Right lobe of liver (tissue), 4 donors: ENCODE measurements at regions not wholly inside any gene's neighbourhood (a gene's known extent, or its start where the extent isn't known, plus 50 kb on each side); places are given as distances from the start of the nearest gene placed in this dataset.

Experiments used
- CTCF ChIP-seq, 4 donors: fragments of 200-600 bp in 3 of 4; fragments of 450-650 bp in 1 of 4; IDR thresholded peaks; one replicate each; pipeline versions ENCODE4 v1.5.1 to v1.8.0; 2016 to 2022; ENCODE audit warnings: antibody characterized with exemption in 4 of 4, mild to moderate bottlenecking in 2 of 4
- POLR2A ChIP-seq: fragments of 450-650 bp; IDR thresholded peaks from one replicate; pipeline ENCODE4 v1.6.1; 2017; ENCODE audit warnings: antibody characterized with exemption, mild to moderate bottlenecking
- donor health status: DM: no; HTN: no; CAD: no.
- donor health status: DM: no; HTN: no; CAD: no.
- donor health status: DM: no; HTN: yes; CAD: no.

- no peak for TF ChIP-seq POLR2A
- no peak for TF ChIP-seq CTCF (IDR thresholded peaks at IDR 0.05)
Measured at GRCh38 chr5:103409013-103409670, 150.6 kb downstream of the MACIR start.
